ENCODE measurements at regions not wholly inside any gene's neighbourhood (a gene's known extent, or its start where the extent isn't known, plus 50 kb on each side); places are given as distances from the start of the nearest gene placed in this dataset.

DNA sequence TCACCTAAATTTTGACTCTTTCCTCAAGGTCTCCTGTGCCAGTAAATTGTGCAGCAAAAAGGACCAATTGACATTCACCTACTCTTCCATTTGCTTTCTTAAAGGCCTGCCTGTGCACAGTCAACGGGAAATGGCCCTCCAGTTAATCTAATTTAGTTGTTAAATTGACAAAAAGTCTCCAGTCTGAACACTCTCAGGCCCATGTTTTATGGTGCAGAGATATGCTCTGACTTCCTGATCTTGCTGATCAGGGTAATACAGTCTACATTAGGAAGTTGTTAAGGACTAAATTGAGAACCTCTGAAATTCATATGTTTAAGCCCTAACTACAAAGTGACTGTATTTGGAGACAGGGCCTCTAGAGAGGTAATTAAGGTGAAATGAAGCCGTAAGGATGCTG is 133.6 kb upstream of the IL15 start (continued):
- TF ChIP-seq RBM34 (IDR thresholded peaks at IDR 0.05; ENCODE audit: borderline replicate concordance, insufficient read depth, low read length) (no peak), ZNF197 (CRISPR knock-in tag; IDR thresholded peaks at IDR 0.05; ENCODE audit: low read depth) (no peak), MYC (IDR thresholded peaks at IDR 0.05; ENCODE audit: low read depth, low read length) (no peak), MYC (CRISPR knock-in tag; IDR thresholded peaks at IDR 0.05; ENCODE audit: borderline replicate concordance, low read depth) (no peak), HLTF (IDR thresholded peaks at IDR 0.05) (no peak), SMAD1 (IDR thresholded peaks at IDR 0.05; ENCODE audit: low read depth, low read length, partially characterized antibody) (no peak)
- TF ChIP-seq, protein P1, sequence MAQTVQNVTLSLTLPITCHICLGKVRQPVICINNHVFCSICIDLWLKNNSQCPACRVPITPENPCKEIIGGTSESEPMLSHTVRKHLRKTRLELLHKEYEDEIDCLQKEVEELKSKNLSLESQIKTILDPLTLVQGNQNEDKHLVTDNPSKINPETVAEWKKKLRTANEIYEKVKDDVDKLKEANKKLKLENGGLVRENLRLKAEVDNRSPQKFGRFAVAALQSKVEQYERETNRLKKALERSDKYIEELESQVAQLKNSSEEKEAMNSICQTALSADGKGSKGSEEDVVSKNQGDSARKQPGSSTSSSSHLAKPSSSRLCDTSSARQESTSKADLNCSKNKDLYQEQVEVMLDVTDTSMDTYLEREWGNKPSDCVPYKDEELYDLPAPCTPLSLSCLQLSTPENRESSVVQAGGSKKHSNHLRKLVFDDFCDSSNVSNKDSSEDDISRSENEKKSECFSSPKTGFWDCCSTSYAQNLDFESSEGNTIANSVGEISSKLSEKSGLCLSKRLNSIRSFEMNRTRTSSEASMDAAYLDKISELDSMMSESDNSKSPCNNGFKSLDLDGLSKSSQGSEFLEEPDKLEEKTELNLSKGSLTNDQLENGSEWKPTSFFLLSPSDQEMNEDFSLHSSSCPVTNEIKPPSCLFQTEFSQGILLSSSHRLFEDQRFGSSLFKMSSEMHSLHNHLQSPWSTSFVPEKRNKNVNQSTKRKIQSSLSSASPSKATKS (CRISPR knock-in tag; IDR thresholded peaks at IDR 0.05), result no peak
- TF ChIP-seq, protein P2, sequence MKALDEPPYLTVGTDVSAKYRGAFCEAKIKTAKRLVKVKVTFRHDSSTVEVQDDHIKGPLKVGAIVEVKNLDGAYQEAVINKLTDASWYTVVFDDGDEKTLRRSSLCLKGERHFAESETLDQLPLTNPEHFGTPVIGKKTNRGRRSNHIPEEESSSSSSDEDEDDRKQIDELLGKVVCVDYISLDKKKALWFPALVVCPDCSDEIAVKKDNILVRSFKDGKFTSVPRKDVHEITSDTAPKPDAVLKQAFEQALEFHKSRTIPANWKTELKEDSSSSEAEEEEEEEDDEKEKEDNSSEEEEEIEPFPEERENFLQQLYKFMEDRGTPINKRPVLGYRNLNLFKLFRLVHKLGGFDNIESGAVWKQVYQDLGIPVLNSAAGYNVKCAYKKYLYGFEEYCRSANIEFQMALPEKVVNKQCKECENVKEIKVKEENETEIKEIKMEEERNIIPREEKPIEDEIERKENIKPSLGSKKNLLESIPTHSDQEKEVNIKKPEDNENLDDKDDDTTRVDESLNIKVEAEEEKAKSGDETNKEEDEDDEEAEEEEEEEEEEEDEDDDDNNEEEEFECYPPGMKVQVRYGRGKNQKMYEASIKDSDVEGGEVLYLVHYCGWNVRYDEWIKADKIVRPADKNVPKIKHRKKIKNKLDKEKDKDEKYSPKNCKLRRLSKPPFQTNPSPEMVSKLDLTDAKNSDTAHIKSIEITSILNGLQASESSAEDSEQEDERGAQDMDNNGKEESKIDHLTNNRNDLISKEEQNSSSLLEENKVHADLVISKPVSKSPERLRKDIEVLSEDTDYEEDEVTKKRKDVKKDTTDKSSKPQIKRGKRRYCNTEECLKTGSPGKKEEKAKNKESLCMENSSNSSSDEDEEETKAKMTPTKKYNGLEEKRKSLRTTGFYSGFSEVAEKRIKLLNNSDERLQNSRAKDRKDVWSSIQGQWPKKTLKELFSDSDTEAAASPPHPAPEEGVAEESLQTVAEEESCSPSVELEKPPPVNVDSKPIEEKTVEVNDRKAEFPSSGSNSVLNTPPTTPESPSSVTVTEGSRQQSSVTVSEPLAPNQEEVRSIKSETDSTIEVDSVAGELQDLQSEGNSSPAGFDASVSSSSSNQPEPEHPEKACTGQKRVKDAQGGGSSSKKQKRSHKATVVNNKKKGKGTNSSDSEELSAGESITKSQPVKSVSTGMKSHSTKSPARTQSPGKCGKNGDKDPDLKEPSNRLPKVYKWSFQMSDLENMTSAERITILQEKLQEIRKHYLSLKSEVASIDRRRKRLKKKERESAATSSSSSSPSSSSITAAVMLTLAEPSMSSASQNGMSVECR (CRISPR knock-in tag; IDR thresholded peaks at IDR 0.05), result no peak
